ENCODE measurements at regions not wholly inside any gene's neighbourhood (a gene's known extent, or its start where the extent isn't known, plus 50 kb on each side); places are given as distances from the start of the nearest gene placed in this dataset.

GRCh38 chr4:157722146-157722545, 450.7 kb downstream of the GASK1B start:
- TF ChIP-seq, protein P1, sequence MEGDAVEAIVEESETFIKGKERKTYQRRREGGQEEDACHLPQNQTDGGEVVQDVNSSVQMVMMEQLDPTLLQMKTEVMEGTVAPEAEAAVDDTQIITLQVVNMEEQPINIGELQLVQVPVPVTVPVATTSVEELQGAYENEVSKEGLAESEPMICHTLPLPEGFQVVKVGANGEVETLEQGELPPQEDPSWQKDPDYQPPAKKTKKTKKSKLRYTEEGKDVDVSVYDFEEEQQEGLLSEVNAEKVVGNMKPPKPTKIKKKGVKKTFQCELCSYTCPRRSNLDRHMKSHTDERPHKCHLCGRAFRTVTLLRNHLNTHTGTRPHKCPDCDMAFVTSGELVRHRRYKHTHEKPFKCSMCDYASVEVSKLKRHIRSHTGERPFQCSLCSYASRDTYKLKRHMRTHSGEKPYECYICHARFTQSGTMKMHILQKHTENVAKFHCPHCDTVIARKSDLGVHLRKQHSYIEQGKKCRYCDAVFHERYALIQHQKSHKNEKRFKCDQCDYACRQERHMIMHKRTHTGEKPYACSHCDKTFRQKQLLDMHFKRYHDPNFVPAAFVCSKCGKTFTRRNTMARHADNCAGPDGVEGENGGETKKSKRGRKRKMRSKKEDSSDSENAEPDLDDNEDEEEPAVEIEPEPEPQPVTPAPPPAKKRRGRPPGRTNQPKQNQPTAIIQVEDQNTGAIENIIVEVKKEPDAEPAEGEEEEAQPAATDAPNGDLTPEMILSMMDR (IDR thresholded peaks at IDR 0.05; ENCODE audit: control insufficient read depth, insufficient read depth, low read depth, low read length, missing control alignments) = no peak
- DNase-seq (ENCODE audit: low read depth) = no peak
- no peak overlapping the region for H3K4me3 ChIP-seq (ENCODE audit: control insufficient read depth, low read depth, low read length)

DNA sequence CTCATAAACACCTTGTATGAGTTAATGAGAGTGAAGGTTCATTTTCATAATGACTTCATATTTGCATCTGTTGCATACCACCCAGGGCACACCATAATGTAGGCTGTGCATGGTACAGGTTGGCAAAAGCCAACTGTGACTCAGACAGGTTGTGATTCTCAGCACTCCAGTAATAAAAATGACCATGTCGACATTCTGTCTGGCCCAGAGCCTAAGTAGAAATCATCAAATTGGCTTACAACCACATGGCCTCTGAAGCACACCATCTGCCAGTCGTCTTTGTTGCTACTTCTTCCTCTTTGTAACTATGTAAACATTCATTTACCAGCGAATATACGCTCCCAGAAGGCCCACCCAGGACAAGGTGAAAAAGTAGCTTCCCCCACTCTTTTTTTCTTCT, 459.5 kb downstream of the GASK1B start:
- no peak overlapping the region for H3K4me3 ChIP-seq (ENCODE audit: control insufficient read depth, low read depth, low read length)
- TF ChIP-seq, protein P1 (IDR thresholded peaks at IDR 0.05; ENCODE audit: control insufficient read depth, insufficient read depth, low read depth, low read length, missing control alignments) = no peak
- no peak for DNase-seq (ENCODE audit: low read depth)

- TF ChIP-seq, protein P1 (IDR thresholded peaks at IDR 0.05; ENCODE audit: control insufficient read depth, insufficient read depth, low read depth, low read length, missing control alignments) = no peak
- H3K4me3 ChIP-seq (ENCODE audit: control insufficient read depth, low read depth, low read length) = no peak overlapping the region
- no peak for DNase-seq (ENCODE audit: low read depth)
These were observed 466.7 kb downstream of the GASK1B start for GRCh38 chr4:157706155-157706554.

- TF ChIP-seq, protein P1 (IDR thresholded peaks at IDR 0.05; ENCODE audit: control insufficient read depth, insufficient read depth, low read depth, low read length, missing control alignments) = no peak
- no peak overlapping the region for H3K4me3 ChIP-seq (ENCODE audit: control insufficient read depth, low read depth, low read length)
- no peak for DNase-seq (ENCODE audit: low read depth)
These were observed 470.0 kb downstream of the GASK1B start for GRCh38 chr4:157702831-157703230.

- TF ChIP-seq, protein P1 (IDR thresholded peaks at IDR 0.05; ENCODE audit: control insufficient read depth, insufficient read depth, low read depth, low read length, missing control alignments) = no peak
- no peak overlapping the region for H3K4me3 ChIP-seq (ENCODE audit: control insufficient read depth, low read depth, low read length)
- no peak for DNase-seq (ENCODE audit: low read depth)
These were observed 471.2 kb downstream of the GASK1B start for GRCh38 chr4:157701695-157701994.

- no peak overlapping the region for H3K4me3 ChIP-seq (ENCODE audit: control insufficient read depth, low read depth, low read length)
- TF ChIP-seq, protein P1 (IDR thresholded peaks at IDR 0.05; ENCODE audit: control insufficient read depth, insufficient read depth, low read depth, low read length, missing control alignments) = no peak
- no peak for DNase-seq (ENCODE audit: low read depth)
These were observed 471.7 kb downstream of the GASK1B start for GRCh38 chr4:157700898-157701694.
